CD8-positive, alpha-beta memory T cell (primary cell): ENCODE measurements at regions not wholly inside any gene's neighbourhood (a gene's known extent, or its start where the extent isn't known, plus 50 kb on each side); places are given as distances from the start of the nearest gene placed in this dataset.

Source experiments
- CTCF ChIA-PET: fragments of 350-600 bp; sonication (Branson Sonifier 250); formaldehyde crosslinking; loops from one replicate; lab custom pipeline; 2021; ENCODE audit warnings: antibody characterized with exemption; lab: Charles Lee
- POLR2A ChIA-PET: fragments of 350-600 bp; sonication (Branson Sonifier 250); formaldehyde crosslinking; loops from one replicate; lab custom pipeline; 2021; ENCODE audit warnings: antibody characterized with exemption; lab: Charles Lee
- DNase-seq, 5 donors: peaks; one replicate each; pipeline versions ENCODE4 v3.0.0 to v3.0.0-alpha.2; 2020 to 2022; ENCODE audit warnings: mixed read lengths in 1 of 5
- H3K27ac ChIP-seq: one replicate; pipeline ENCODE4 v1.7.0; 2013; ENCODE audit warnings: low read depth, mild to moderate bottlenecking, low read length, moderate library complexity
- H3K27me3 ChIP-seq: 2 replicates; pipeline ENCODE4 v1.7.0; 2013; ENCODE audit warnings: low read length, mild to moderate bottlenecking; ENCODE audit not compliant: insufficient read depth, poor library complexity, severe bottlenecking
- H3K36me3 ChIP-seq: 2 replicates; pipeline ENCODE4 v1.7.0; 2013; ENCODE audit warnings: mild to moderate bottlenecking, low read length, moderate library complexity; ENCODE audit not compliant: insufficient read depth
- H3K4me1 ChIP-seq: 2 replicates; pipeline ENCODE4 v1.7.0; 2013; ENCODE audit warnings: mild to moderate bottlenecking, low read length, moderate library complexity; ENCODE audit not compliant: insufficient read depth
- H3K4me3 ChIP-seq: 2 replicates; pipeline ENCODE4 v1.7.0; 2013; ENCODE audit warnings: mild to moderate bottlenecking, low read length
- H3K9me3 ChIP-seq: 2 replicates; pipeline ENCODE4 v1.7.0; 2013; ENCODE audit warnings: mild to moderate bottlenecking, low read length
- H3K27ac Mint-ChIP-seq, 8 donors: one replicate each; pipeline ENCODE4 v1.8.0; 2020 to 2021; ENCODE audit warnings: mixed read lengths in 8 of 8, mild to moderate bottlenecking in 6 of 8, inconsistent platforms in 3 of 8, moderate library complexity in 3 of 8
- H3K27me3 Mint-ChIP-seq, 2 donors: one replicate each; pipeline ENCODE4 v1.8.0; 2020 to 2021; ENCODE audit warnings: mixed read lengths in 2 of 2, mild to moderate bottlenecking in 1 of 2, moderate library complexity in 1 of 2
- H3K36me3 Mint-ChIP-seq, 3 donors: one replicate each; pipeline ENCODE4 v1.8.0; 2020 to 2021; ENCODE audit warnings: mixed read lengths in 3 of 3, inconsistent platforms in 1 of 3, mild to moderate bottlenecking in 1 of 3
- H3K4me1 Mint-ChIP-seq, 3 donors: one replicate each; pipeline ENCODE4 v1.8.0; 2020 to 2021; ENCODE audit warnings: mixed read lengths in 3 of 3, inconsistent platforms in 1 of 3, mild to moderate bottlenecking in 1 of 3
- H3K4me3 Mint-ChIP-seq, 7 donors: one replicate each; pipeline ENCODE4 v1.8.0; 2020 to 2021; ENCODE audit warnings: mixed read lengths in 7 of 7, mild to moderate bottlenecking in 6 of 7, moderate library complexity in 4 of 7, inconsistent platforms in 2 of 7
- H3K9me3 Mint-ChIP-seq, 5 donors: one replicate each; pipeline ENCODE4 v1.8.0; 2020 to 2022; ENCODE audit warnings: mixed read lengths in 5 of 5, mild to moderate bottlenecking in 3 of 5, moderate library complexity in 2 of 5, inconsistent platforms in 1 of 5

- no peak overlapping the region for H3K4me3 Mint-ChIP-seq
- no peak overlapping the region for H3K27ac Mint-ChIP-seq
- no peaks in the 10 kb centered on the region for H3K4me1 ChIP-seq
- H3K27me3 ChIP-seq = no peaks in the 10 kb centered on the region
- no peaks in the 10 kb centered on the region for H3K9me3 ChIP-seq
- no peak for DNase-seq
- H3K36me3 Mint-ChIP-seq = no peaks in the 10 kb centered on the region
- H3K27me3 Mint-ChIP-seq = peaks cover 0 to 3% of the 10 kb centered on the region in 2 donors
- no peaks in the 10 kb centered on the region for H3K36me3 ChIP-seq
- ChIA-PET POLR2A (no interaction called here), CTCF (no interaction called here)
- H3K9me3 Mint-ChIP-seq = peaks cover 6 to 14% (median 12%) of the 10 kb centered on the region in 5 donors
- no peak overlapping the region for H3K4me3 ChIP-seq
- H3K4me1 Mint-ChIP-seq = no peaks in the 10 kb centered on the region
- no peak overlapping the region for H3K27ac ChIP-seq
Measured at GRCh38 chr18:78046631-78047030, 797.0 kb downstream of the GALR1 start.

GRCh38 chr18:78049281-78049680 is 799.6 kb downstream of the GALR1 start:
- Histone ChIP-seq H3K4me1 (no peaks in the 10 kb centered on the region), H3K27ac (no peak overlapping the region), H3K9me3 (no peaks in the 10 kb centered on the region), H3K36me3 (no peaks in the 10 kb centered on the region), H3K4me3 (no peak overlapping the region), H3K27me3 (no peaks in the 10 kb centered on the region)
- Mint-ChIP-seq H3K36me3 (no peaks in the 10 kb centered on the region), H3K4me1 (no peaks in the 10 kb centered on the region), H3K27ac (no peak overlapping the region), H3K4me3 (no peak overlapping the region), H3K27me3 (peaks cover 0 to 3% of the 10 kb centered on the region in 2 donors), H3K9me3 (no peaks in the 10 kb centered on the region)
- ChIA-PET POLR2A (no interaction called here), CTCF (no interaction called here)
- no peak for DNase-seq

DNA sequence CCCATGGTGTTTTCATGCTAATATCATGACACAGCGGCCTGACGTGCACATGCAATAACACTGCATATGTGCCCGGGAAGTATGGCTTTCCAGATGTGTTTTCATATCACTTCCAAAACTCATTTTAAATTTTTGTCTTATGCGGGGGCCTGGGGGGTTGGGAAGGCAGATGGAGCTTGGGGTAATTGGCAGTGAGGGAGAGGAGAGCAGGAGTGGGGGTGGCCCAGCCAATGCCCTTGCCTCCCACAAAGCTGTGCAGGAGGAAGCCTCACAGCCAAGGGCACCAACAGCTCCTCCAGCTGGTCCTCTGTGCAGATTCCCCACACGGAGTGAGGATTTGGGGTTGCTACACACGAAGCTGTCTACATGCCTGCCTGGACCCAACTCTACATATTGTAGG is 805.2 kb downstream of the GALR1 start:
- Mint-ChIP-seq H3K27me3 (no peaks in the 10 kb centered on the region), H3K4me3 (no peak overlapping the region), H3K27ac (no peak overlapping the region), H3K4me1 (no peaks in the 10 kb centered on the region), H3K36me3 (no peaks in the 10 kb centered on the region), H3K9me3 (no peaks in the 10 kb centered on the region)
- Histone ChIP-seq H3K4me1 (no peaks in the 10 kb centered on the region), H3K36me3 (no peaks in the 10 kb centered on the region), H3K4me3 (no peak overlapping the region), H3K27me3 (no peaks in the 10 kb centered on the region), H3K9me3 (no peaks in the 10 kb centered on the region), H3K27ac (no peak overlapping the region)
- POLR2A ChIA-PET = no interaction called here
- no peak for DNase-seq
- CTCF ChIA-PET = no interaction called here

DNA sequence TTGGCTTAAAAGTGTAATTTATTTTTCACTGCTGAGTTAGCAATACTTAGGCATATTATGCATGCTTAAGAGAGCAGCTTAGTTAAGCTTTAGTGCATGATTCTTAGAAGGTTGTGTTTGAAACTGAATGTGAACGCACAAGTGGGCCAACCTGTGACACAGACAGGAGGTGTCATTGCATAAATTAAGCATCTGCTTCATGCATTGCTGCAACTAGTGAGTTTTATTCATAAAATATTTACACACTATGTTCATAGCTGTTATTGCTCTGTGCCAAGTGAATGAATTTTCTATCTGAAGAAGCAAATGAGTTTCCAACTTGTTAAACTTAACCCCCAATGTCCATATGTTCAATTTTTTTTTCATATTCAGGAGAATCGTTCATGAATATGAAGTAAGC is 806.4 kb downstream of the GALR1 start:
- no peaks in the 10 kb centered on the region for H3K9me3 ChIP-seq
- no peak overlapping the region for H3K4me3 ChIP-seq
- H3K36me3 Mint-ChIP-seq = no peaks in the 10 kb centered on the region
- ChIA-PET CTCF (no interaction called here), POLR2A (no interaction called here)
- no peaks in the 10 kb centered on the region for H3K4me1 Mint-ChIP-seq
- DNase-seq = no peak
- H3K27ac ChIP-seq = no peak overlapping the region
- no peaks in the 10 kb centered on the region for H3K9me3 Mint-ChIP-seq
- H3K4me3 Mint-ChIP-seq = no peak overlapping the region
- no peaks in the 10 kb centered on the region for H3K27me3 Mint-ChIP-seq
- H3K36me3 ChIP-seq = no peaks in the 10 kb centered on the region
- H3K4me1 ChIP-seq = no peaks in the 10 kb centered on the region
- H3K27ac Mint-ChIP-seq = no peak overlapping the region
- H3K27me3 ChIP-seq = no peaks in the 10 kb centered on the region

DNA sequence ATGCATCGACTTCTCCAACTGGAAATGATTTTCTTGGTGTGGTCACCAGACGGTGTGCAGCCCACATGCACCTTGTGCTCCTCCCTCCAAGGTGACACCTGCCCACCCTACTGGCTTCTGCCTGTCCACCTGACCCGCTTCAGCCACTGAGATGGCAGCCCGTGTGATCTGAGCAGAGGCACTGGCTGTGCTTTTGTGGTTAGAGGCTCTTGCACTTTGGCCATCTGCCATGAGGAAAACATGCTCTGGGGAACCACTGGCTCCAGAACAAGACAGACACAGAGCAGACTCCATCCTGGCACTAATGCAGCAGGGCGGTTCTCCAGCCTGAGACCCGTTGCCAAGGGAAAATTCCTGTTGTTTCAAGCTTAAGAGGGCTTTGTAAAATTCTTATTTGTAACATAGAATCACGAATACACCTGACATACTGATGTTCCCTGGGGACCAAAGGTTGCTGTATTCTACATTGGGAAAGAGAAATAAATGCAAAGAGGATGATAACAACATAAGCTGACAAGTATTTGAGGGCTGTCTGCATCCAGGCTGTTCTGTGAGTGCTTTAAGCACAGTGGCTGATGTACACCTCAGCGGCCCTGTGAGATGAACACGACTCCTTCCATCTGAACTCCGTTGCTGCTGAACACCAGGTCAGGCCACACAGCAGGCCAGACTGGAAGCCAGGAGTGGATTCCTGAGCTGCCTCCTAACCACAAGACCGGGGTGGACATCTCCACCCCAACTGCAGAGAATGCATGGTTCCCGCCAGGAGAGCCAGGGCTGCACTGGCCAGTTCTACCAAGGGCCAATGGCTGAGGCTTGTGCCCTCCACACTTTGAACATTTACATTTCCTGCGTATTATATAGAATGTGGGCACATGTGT is 820.4 kb downstream of the GALR1 start:
- POLR2A ChIA-PET = no interaction called here
- no peaks in the 10 kb centered on the region for H3K36me3 Mint-ChIP-seq
- H3K27ac Mint-ChIP-seq = no peak overlapping the region
- no peak overlapping the region for H3K4me3 Mint-ChIP-seq
- H3K4me1 Mint-ChIP-seq = no peaks in the 10 kb centered on the region
- CTCF ChIA-PET = no interaction called here
- Histone ChIP-seq H3K4me3 (no peak overlapping the region), H3K27me3 (no peaks in the 10 kb centered on the region), H3K36me3 (no peaks in the 10 kb centered on the region), H3K9me3 (no peaks in the 10 kb centered on the region), H3K27ac (no peak overlapping the region), H3K4me1 (no peaks in the 10 kb centered on the region)
- H3K27me3 Mint-ChIP-seq = no peaks in the 10 kb centered on the region
- peaks cover 0 to 9% (median 1%) of the 10 kb centered on the region in 5 donors for H3K9me3 Mint-ChIP-seq
- DNase-seq = no peak

DNA sequence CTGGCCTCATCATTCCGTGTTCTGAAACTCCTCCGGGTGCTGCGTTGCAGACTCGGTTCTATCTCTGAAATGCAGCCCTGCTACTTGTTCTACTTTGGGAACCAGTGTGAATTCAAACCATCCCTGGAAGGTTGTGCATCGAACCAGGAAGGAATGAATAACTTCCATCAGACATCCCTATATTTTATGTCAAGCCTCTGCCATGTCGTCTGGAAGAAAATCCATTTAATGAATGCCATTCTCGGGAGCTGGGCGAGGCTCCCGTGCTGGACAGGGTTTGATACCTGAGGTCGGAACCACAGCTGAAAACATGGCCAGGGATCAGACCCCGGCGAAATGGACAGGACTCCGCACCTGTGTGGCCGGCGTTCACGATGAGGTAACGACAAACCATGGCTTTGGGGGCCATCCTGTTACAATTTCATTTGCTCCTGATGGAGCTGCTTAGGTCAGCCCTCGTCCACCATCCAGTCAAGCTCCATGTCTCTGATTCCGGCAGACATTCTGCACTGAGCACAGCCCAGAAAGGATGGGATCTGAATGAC is 821.6 kb downstream of the GALR1 start:
- Histone ChIP-seq H3K36me3 (no peaks in the 10 kb centered on the region), H3K4me3 (no peak overlapping the region), H3K27me3 (no peaks in the 10 kb centered on the region), H3K9me3 (no peaks in the 10 kb centered on the region), H3K27ac (no peak overlapping the region), H3K4me1 (no peaks in the 10 kb centered on the region)
- Mint-ChIP-seq H3K4me1 (no peaks in the 10 kb centered on the region), H3K36me3 (no peaks in the 10 kb centered on the region), H3K27me3 (no peaks in the 10 kb centered on the region), H3K9me3 (peaks cover 0 to 4% (median 1%) of the 10 kb centered on the region in 5 donors), H3K4me3 (no peak overlapping the region), H3K27ac (no peak overlapping the region)
- ChIA-PET POLR2A (no interaction called here), CTCF (no interaction called here)
- DNase-seq = no peak

GRCh38 chr18:78071776-78072175 is 822.1 kb downstream of the GALR1 start:
- no peaks in the 10 kb centered on the region for H3K36me3 Mint-ChIP-seq
- ChIA-PET POLR2A (no interaction called here), CTCF (no interaction called here)
- Histone ChIP-seq H3K27me3 (no peaks in the 10 kb centered on the region), H3K4me1 (no peaks in the 10 kb centered on the region), H3K27ac (no peak overlapping the region), H3K9me3 (no peaks in the 10 kb centered on the region), H3K4me3 (no peak overlapping the region), H3K36me3 (no peaks in the 10 kb centered on the region)
- H3K4me1 Mint-ChIP-seq = no peaks in the 10 kb centered on the region
- H3K27ac Mint-ChIP-seq = no peak overlapping the region
- H3K4me3 Mint-ChIP-seq = no peak overlapping the region
- H3K27me3 Mint-ChIP-seq = no peaks in the 10 kb centered on the region
- peaks cover 0 to 3% (median 1%) of the 10 kb centered on the region in 5 donors for H3K9me3 Mint-ChIP-seq
- DNase-seq = no peak

DNA sequence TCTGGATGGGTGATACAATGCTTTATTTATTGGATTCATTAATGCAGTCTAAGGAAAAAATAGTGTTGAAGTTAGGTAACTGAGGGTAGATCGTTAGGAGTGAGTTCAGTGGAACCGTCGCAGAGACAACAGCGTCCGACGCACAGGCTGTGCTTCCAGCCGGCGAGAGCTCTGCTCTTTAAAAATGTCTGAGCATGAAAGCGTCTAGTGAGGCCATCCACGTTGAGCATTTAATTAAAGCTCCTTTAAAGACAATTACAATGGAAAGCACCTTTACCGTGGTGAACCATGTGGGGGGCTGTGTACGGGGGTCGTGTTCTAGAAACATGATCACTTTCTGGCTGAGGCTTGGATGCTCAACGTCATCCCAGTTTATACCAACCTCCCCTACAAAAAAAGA is 822.7 kb downstream of the GALR1 start:
- Mint-ChIP-seq H3K4me1 (no peaks in the 10 kb centered on the region), H3K9me3 (peaks cover 0 to 1% (median 0%) of the 10 kb centered on the region in 5 donors), H3K36me3 (no peaks in the 10 kb centered on the region), H3K27me3 (no peaks in the 10 kb centered on the region), H3K4me3 (no peak overlapping the region), H3K27ac (no peak overlapping the region)
- no peaks in the 10 kb centered on the region for H3K36me3 ChIP-seq
- no peak overlapping the region for H3K27ac ChIP-seq
- DNase-seq = no peak
- no peaks in the 10 kb centered on the region for H3K9me3 ChIP-seq
- ChIA-PET POLR2A (no interaction called here), CTCF (no interaction called here)
- H3K4me3 ChIP-seq = no peak overlapping the region
- H3K27me3 ChIP-seq = no peaks in the 10 kb centered on the region
- no peaks in the 10 kb centered on the region for H3K4me1 ChIP-seq
